Activated CD4-positive, alpha-beta T cell treated with anti-CD3 and anti-CD28 coated beads, Interleukin-2, amount 10 ng/mL, durations not matched to agents 7 days and 5 days (primary cell): ENCODE measurements at regions not wholly inside any gene's neighbourhood (a gene's known extent, or its start where the extent isn't known, plus 50 kb on each side); places are given as distances from the start of the nearest gene placed in this dataset.

Experiments
- CTCF ChIA-PET: fragments of 350-600 bp; sonication (Branson Sonifier 250); formaldehyde crosslinking; loops from one replicate; lab custom pipeline; 2021; ENCODE audit warnings: antibody characterized with exemption; lab: Charles Lee
- POLR2A ChIA-PET: fragments of 350-600 bp; sonication (Branson Sonifier 250); formaldehyde crosslinking; loops from one replicate; lab custom pipeline; 2021; ENCODE audit warnings: antibody characterized with exemption; lab: Charles Lee
- DNase-seq: peaks from one replicate; pipeline ENCODE4 v3.0.0-alpha.2; 2020
- H3K27ac Mint-ChIP-seq: one replicate; pipeline ENCODE4 v1.8.0; 2021; ENCODE audit warnings: mild to moderate bottlenecking, moderate library complexity, mixed read lengths
- H3K27me3 Mint-ChIP-seq: one replicate; pipeline ENCODE4 v1.8.0; 2021; ENCODE audit warnings: mixed read lengths
- H3K36me3 Mint-ChIP-seq: one replicate; pipeline ENCODE4 v1.8.0; 2021; ENCODE audit warnings: low read depth, mixed read lengths
- H3K4me1 Mint-ChIP-seq: one replicate; pipeline ENCODE4 v1.8.0; 2021; ENCODE audit warnings: mixed read lengths
- H3K4me3 Mint-ChIP-seq: one replicate; pipeline ENCODE4 v1.8.0; 2021; ENCODE audit warnings: mild to moderate bottlenecking, moderate library complexity, mixed read lengths
- H3K9me3 Mint-ChIP-seq: one replicate; pipeline ENCODE4 v1.8.0; 2021; ENCODE audit warnings: mixed read lengths

DNA sequence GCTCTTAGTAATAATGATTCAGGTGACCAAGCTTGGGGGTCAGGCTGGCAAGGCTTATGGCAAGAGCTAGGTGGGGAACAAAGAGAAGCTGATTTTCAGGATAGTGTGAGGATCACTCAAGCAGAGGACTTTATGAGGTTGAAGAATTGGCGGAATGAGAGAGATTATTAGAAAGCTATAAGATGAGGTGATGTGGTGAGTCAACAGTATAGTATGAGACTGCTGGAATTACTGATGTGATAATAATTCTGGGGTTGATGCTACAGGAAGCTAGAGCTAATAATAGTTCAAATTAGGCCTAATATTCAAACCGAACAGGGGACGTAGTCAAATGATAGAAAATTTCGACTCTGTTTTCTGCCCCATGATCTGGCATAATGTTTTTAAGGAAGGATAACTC lies 2115.3 kb upstream of the PIK3C3 start:
- DNase-seq: no peak
- ChIA-PET CTCF (no interaction called here), POLR2A (no interaction called here)

DNA sequence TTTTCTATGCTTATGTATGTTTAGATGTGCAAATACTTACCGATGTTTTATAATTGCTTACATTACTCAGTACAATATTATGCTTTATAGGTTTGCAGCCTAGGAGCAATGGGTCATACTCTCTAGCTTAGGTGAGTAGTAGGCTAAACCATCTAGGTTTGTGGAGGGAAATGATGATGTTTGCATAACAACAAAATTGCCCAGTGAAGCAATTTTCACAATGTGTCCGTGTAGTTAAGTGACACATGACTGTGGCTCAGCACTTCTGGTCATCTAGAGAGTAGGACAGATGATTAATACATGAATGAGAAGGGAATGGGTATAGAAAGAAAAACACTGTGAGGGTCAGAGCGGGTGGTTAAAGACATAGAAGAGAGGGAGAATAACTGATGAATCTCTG lies 2116.2 kb upstream of the PIK3C3 start:
- POLR2A ChIA-PET: no interaction called here
- no peaks in the 10 kb centered on the region for H3K36me3 Mint-ChIP-seq
- H3K27ac Mint-ChIP-seq: no peak overlapping the region
- H3K4me1 Mint-ChIP-seq: no peaks in the 10 kb centered on the region
- DNase-seq: no peak
- no peak overlapping the region for H3K4me3 Mint-ChIP-seq
- H3K27me3 Mint-ChIP-seq: peaks cover 22% of the 10 kb centered on the region
- CTCF ChIA-PET: no interaction called here
- peaks cover 2% of the 10 kb centered on the region for H3K9me3 Mint-ChIP-seq

More for the DNA sequence above, 2115.3 kb upstream of the PIK3C3 start:
- Mint-ChIP-seq H3K27ac (no peak overlapping the region), H3K36me3 (no peaks in the 10 kb centered on the region), H3K27me3 (peaks cover 22% of the 10 kb centered on the region), H3K4me1 (no peaks in the 10 kb centered on the region), H3K4me3 (no peak overlapping the region), H3K9me3 (peaks cover 2% of the 10 kb centered on the region)

DNA sequence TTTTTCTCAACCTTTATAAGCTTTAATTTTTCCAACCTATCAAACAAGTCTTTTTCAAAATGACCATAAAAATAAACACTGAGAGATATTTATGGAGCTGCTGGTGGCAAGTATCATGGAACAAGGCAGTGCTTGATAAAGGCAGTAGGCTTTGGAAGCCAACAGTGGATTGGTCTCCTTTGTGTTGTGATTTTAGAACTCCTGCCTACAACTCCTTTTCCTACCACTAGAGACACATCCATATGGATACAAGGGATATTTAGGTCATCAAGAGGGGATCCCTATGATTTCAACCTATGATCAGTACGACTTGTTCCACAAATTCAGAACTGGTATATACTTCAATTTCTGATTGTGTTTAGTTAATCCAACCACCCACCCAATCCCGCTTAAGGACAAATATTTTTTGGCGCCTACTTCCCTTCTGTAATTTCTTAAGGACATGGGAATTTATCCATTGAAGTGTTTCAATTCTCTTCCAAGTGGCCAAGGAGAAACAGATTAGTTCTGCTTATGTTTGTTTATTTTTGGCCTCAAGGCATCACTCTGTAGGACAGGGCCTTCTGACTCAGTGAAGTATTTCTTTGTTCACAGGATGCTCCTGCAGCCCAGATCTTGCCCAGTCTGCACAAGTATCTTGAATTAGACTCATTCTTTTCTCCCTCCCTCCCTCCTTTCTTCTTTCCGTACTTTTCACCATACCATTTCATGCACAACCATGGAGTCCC lies 2119.6 kb upstream of the PIK3C3 start:
- no peaks in the 10 kb centered on the region for H3K36me3 Mint-ChIP-seq
- no peak overlapping the region for H3K4me3 Mint-ChIP-seq
- ChIA-PET CTCF (no interaction called here), POLR2A (no interaction called here)
- no peak for DNase-seq
- peaks cover 4% of the 10 kb centered on the region for H3K27me3 Mint-ChIP-seq
- H3K27ac Mint-ChIP-seq: no peak overlapping the region
- peaks cover 2% of the 10 kb centered on the region for H3K9me3 Mint-ChIP-seq
- H3K4me1 Mint-ChIP-seq: no peaks in the 10 kb centered on the region

DNA sequence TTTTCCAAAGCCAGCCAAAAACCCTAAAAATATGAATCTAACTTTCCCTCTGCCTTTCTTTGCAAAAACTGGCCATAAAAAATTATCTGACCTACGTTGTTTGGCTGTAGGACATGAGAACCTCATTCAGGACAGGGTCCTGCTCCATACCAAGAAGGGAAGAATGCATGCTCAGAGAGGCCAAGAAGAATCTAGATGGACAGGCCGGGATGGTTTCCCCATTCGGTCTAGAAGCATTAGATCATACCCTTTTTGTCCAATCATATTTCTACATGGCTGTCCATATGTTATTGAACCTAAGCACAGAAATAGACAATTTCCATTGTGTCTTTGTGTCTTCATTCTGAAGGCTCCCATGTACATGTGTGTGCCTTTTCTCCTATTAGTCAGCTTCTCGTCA lies 2120.4 kb upstream of the PIK3C3 start:
- Mint-ChIP-seq H3K4me1 (no peaks in the 10 kb centered on the region), H3K27ac (no peak overlapping the region), H3K27me3 (no peaks in the 10 kb centered on the region), H3K9me3 (peaks cover 2% of the 10 kb centered on the region), H3K4me3 (no peak overlapping the region), H3K36me3 (no peaks in the 10 kb centered on the region)
- no peak for DNase-seq
- POLR2A ChIA-PET: no interaction called here
- CTCF ChIA-PET: no interaction called here

DNA sequence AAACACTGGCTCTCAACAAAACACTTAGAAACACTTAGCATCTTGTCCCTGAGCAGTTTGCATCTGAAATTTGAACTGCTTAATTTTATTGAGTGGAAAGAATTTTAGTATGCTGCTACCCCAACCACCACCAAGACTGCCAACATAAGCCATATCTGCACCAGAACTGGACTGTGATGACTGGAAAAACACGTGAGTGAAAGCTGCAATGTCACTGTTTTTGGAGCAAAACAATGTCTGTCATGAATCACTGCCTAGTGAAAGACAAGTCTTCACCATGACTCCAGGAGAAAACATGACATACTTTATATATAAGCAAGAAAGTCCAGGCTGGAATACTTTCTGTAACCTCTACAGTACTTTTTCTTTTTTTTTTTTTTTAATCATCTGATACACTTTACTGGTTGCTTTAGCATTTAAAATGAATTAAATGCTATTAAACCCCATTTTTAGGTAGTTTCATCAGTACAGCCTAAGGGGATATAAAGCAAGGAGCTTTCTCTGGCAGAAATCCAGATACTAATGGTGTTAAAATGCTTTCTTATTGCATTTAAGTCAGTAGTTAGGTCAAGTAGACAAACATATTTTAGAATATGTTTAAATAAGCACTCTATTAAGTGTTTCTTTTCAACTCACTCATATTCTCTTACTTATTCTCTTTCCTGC lies 2129.4 kb upstream of the PIK3C3 start:
- no peak for DNase-seq
- H3K27me3 Mint-ChIP-seq: no peaks in the 10 kb centered on the region
- H3K27ac Mint-ChIP-seq: no peak overlapping the region
- H3K36me3 Mint-ChIP-seq: no peaks in the 10 kb centered on the region
- ChIA-PET POLR2A (no interaction called here), CTCF (interaction anchor here (0.6 kb wide), 1 partner anchor 9 kb away, joined by 3 read pairs; no protein-coding TSS in a partner anchor)
- H3K9me3 Mint-ChIP-seq: no peaks in the 10 kb centered on the region
- no peak overlapping the region for H3K4me3 Mint-ChIP-seq
- H3K4me1 Mint-ChIP-seq: no peaks in the 10 kb centered on the region

DNA sequence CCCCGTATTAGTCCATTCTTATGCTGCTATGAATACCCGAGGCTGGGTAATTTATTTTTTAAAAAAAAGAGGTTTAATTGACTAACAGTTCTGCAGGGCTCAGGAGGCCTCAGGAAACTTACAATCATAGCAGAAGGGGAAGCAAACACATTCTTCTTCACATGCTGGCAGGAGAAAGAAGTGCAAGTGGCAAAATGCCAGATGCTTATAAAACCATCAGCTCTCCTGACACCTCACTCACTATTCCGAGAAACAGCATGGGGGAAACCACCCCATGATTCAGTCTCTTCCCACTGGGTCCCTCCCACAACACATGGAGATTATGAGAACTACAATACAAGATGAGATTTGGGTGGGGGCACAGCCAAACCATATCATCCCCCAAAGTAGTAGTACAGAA lies 2148.5 kb upstream of the PIK3C3 start:
- ChIA-PET CTCF (no interaction called here), POLR2A (no interaction called here)
- Mint-ChIP-seq H3K4me1 (no peaks in the 10 kb centered on the region), H3K36me3 (no peaks in the 10 kb centered on the region), H3K27ac (no peak overlapping the region), H3K9me3 (peaks cover 12% of the 10 kb centered on the region), H3K4me3 (no peak overlapping the region), H3K27me3 (no peaks in the 10 kb centered on the region)
- no peak for DNase-seq

DNA sequence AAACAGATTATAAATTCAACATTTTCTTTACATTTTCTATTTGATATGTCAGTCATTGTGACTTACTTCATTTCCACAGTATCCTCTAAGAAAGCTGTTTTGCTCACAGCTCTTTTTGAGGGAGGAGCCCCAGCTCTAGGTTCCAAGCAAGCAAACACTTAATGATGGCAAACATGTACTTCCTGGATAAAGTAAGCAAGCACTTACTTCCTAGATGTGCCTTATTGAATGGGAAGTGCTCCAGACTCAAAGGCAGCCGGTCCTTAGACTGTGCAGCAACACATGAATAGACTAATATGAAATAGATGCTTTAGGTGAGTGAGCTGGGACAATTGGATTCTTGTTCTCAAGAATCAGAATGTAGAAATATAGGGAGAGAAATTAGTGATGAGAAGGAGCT lies 2149.8 kb upstream of the PIK3C3 start:
- H3K27ac Mint-ChIP-seq: no peak overlapping the region
- ChIA-PET POLR2A (no interaction called here), CTCF (no interaction called here)
- no peak overlapping the region for H3K4me3 Mint-ChIP-seq
- H3K4me1 Mint-ChIP-seq: peaks cover under 1% of the 10 kb centered on the region
- DNase-seq: no peak
- H3K27me3 Mint-ChIP-seq: no peaks in the 10 kb centered on the region
- peaks cover 18% of the 10 kb centered on the region for H3K9me3 Mint-ChIP-seq
- H3K36me3 Mint-ChIP-seq: no peaks in the 10 kb centered on the region

DNA sequence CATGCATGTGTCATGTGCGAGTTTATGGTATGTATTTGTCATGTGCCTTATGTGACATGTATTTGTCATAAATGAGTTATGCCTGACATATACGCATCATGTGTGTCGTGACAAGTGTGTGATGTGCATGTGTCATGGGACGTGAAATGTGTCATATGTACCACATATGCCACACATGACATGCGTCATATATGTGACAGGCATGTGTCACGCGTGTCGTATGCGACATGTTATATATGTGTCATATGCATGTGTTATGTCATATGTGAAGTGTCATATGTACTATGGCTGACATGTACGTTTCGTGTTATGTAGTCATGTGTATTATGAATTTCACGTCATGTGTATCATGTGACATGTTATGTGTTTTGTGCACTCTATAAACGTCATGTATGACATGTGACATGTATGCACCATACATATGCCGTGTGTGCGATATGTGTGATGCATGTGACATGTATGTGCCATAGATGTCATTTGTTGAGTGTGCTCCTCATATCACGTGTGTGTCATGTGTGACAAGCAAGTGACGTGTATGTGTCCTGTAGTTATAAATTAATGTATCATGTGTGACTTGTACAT lies 2152.3 kb upstream of the PIK3C3 start:
- Mint-ChIP-seq H3K4me3 (no peak overlapping the region), H3K27ac (no peak overlapping the region), H3K9me3 (peaks cover 18% of the 10 kb centered on the region), H3K27me3 (no peaks in the 10 kb centered on the region), H3K36me3 (peaks cover 1% of the 10 kb centered on the region), H3K4me1 (peaks cover 10% of the 10 kb centered on the region)
- ChIA-PET CTCF (no interaction called here), POLR2A (no interaction called here)
- DNase-seq: no peak

DNA sequence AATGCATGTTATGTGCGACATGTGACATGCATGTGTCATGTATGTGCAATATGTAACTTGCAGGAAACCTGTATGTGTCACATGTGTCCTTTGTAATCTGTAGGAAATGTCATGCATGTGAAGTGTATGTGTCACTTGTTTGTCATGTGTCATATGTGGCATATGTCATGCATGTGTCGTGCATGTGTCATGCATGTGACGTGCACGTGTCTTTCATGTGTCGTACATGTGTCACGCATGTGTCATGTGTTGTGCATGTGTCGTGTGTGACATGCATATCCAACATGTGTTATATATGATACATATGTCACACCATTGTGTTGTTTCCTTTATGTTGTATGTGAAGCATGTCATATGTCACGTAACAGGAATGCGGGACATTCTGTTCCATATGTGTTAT lies 2153.2 kb upstream of the PIK3C3 start:
- Mint-ChIP-seq H3K27ac (no peak overlapping the region), H3K27me3 (no peaks in the 10 kb centered on the region), H3K9me3 (peaks cover 18% of the 10 kb centered on the region), H3K4me1 (peaks cover 10% of the 10 kb centered on the region), H3K36me3 (peaks cover 1% of the 10 kb centered on the region), H3K4me3 (no peak overlapping the region)
- ChIA-PET CTCF (no interaction called here), POLR2A (no interaction called here)
- no peak for DNase-seq

DNA sequence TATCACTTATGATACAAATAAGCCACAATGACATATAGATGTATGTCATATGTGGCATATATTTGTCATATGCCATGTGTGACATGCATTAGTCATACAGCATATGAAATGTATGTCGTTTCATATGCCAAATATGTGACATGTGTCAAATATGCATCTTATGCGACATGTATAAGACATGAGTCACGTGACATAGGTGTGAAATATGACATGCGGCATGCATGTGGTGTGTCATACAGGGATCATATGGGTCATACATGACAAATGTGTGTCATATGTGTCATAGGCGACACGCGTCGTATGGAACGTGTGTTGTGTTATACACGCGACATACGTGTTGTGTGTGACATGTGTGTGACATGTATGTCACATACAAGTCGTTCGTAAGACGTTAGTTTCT lies 2154.0 kb upstream of the PIK3C3 start:
- peaks cover 18% of the 10 kb centered on the region for H3K9me3 Mint-ChIP-seq
- no peak overlapping the region for H3K27ac Mint-ChIP-seq
- DNase-seq: no peak
- H3K36me3 Mint-ChIP-seq: peaks cover 1% of the 10 kb centered on the region
- H3K4me3 Mint-ChIP-seq: no peak overlapping the region
- no peaks in the 10 kb centered on the region for H3K27me3 Mint-ChIP-seq
- CTCF ChIA-PET: no interaction called here
- H3K4me1 Mint-ChIP-seq: peaks cover 10% of the 10 kb centered on the region
- POLR2A ChIA-PET: no interaction called here

DNA sequence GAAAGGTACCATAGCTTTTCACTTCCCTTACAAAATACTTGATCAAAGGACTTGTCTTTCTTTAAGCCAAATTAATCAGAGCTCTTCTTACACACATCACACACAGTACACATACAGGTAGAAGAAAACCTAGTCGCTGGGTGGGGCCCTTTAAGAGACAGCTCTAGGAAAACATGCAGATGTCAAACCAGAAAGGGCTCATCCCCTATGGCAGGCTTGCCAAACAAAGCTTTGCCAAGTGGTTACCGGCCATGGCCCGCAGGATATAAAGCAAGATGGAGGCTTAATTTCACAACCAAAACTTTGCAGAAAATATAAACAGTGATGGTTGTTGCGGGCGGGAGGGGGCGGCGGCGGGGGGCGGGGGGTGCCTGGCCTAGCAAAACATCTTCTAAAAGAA lies 2156.0 kb upstream of the PIK3C3 start:
- Mint-ChIP-seq H3K27ac (peak overlapping the region; percentile 71), H3K27me3 (no peaks in the 10 kb centered on the region), H3K4me1 (peaks cover 10% of the 10 kb centered on the region), H3K9me3 (peaks cover 22% of the 10 kb centered on the region), H3K4me3 (peak overlapping the region; percentile 71), H3K36me3 (peaks cover 3% of the 10 kb centered on the region)
- POLR2A ChIA-PET: no interaction called here
- CTCF ChIA-PET: no interaction called here
- DNase-seq: no peak

DNA sequence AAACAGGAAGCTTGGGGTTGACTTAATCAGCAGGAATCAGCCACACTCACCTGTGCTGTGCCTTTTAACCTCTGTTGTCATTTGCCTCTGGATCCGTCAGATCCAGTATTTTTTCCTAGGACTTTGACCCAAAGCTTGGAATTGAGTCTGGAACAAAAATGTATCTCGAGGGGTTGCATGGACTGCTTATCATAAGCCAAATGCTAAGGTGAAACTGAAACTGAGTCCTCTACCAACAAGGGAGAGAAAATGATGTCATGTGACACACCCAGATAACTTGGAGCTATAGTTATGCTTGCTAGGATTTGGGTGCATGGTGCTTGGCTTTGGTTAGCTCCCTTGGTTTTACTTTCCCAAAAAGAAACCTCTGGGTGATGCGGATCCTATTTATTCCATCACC lies 2158.6 kb upstream of the PIK3C3 start:
- ChIA-PET POLR2A (no interaction called here), CTCF (no interaction called here)
- Mint-ChIP-seq H3K27me3 (no peaks in the 10 kb centered on the region), H3K4me1 (peaks cover 10% of the 10 kb centered on the region), H3K4me3 (peak overlapping the region; percentile 30), H3K36me3 (peaks cover 3% of the 10 kb centered on the region), H3K27ac (peak overlapping the region; percentile 64), H3K9me3 (peaks cover 10% of the 10 kb centered on the region)
- no peak for DNase-seq

DNA sequence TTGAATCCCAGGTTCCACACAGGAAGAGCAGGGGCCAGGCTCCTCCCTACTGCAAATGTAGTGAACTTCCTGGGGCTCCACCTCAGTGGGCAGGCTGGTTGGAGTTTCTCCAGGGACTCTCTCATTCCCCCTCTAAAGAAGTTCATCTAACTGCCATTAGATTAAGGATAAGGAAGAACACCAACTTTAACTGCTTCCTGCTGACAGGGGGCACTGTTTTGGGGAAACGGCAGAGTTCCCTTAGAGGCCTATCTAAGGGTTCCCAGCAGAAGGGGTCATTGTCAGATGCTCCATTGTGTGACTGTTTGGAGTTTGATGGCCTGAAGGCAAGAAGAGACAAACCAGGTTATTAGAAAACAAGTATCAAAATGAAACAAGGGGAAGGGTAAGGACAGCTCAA lies 2159.7 kb upstream of the PIK3C3 start:
- H3K4me1 Mint-ChIP-seq: peaks cover 10% of the 10 kb centered on the region
- H3K36me3 Mint-ChIP-seq: peaks cover 3% of the 10 kb centered on the region
- no peaks in the 10 kb centered on the region for H3K27me3 Mint-ChIP-seq
- peaks cover 6% of the 10 kb centered on the region for H3K9me3 Mint-ChIP-seq
- CTCF ChIA-PET: no interaction called here
- no peak overlapping the region for H3K4me3 Mint-ChIP-seq
- DNase-seq: no peak
- POLR2A ChIA-PET: no interaction called here
- H3K27ac Mint-ChIP-seq: peak overlapping the region; percentile 73
